Muscle of leg (tissue), 3 donors: ENCODE measurements at regions not wholly inside any gene's neighbourhood (a gene's known extent, or its start where the extent isn't known, plus 50 kb on each side); places are given as distances from the start of the nearest gene placed in this dataset.
A peak's percentile ranks its signal among the peaks of the same experiment; 100 is the strongest.

Source experiments
- DNase-seq: peaks from one replicate; pipeline ENCODE4 v3.0.0; 2013
- H3K27ac ChIP-seq: one replicate; pipeline ENCODE4 v1.5.1; 2013; ENCODE audit warnings: mild to moderate bottlenecking, low read length, control low read depth
- H3K27me3 ChIP-seq: one replicate; pipeline ENCODE4 v1.6.1; 2013; ENCODE audit warnings: low read length; ENCODE audit not compliant: control insufficient read depth, insufficient read depth
- H3K36me3 ChIP-seq: one replicate; pipeline ENCODE4 v1.6.1; 2013; ENCODE audit warnings: low read length; ENCODE audit not compliant: control insufficient read depth, insufficient read depth
- H3K4me1 ChIP-seq: one replicate; pipeline ENCODE4 v1.6.1; 2013; ENCODE audit warnings: low read length; ENCODE audit not compliant: control insufficient read depth, insufficient read depth
- H3K4me3 ChIP-seq: one replicate; pipeline ENCODE4 v1.5.1; 2013; ENCODE audit warnings: low read length, control low read depth
- H3K9me3 ChIP-seq: replicated peaks from 2 replicates; pipeline ENCODE4 v1.6.1; 2013; ENCODE audit warnings: low read depth, low read length; ENCODE audit not compliant: control insufficient read depth
- WGBS: methylation state at CpG from one replicate; pipeline ENCODE4 v1.1.5; 2013; ENCODE audit warnings: missing lambda C conversion rate; ENCODE audit not compliant: insufficient coverage; 5-methylcytosine and 5-hydroxymethylcytosine counted together

GRCh38 chr9:12462861-12463260 lies 230.3 kb upstream of the TYRP1 start:
- no peak for DNase-seq
- Histone ChIP-seq H3K4me3 (no peak overlapping the region), H3K27ac (no peak overlapping the region), H3K9me3 (no peaks in the 10 kb centered on the region), H3K27me3 (no peaks in the 10 kb centered on the region), H3K4me1 (no peaks in the 10 kb centered on the region), H3K36me3 (no peaks in the 10 kb centered on the region)

DNA sequence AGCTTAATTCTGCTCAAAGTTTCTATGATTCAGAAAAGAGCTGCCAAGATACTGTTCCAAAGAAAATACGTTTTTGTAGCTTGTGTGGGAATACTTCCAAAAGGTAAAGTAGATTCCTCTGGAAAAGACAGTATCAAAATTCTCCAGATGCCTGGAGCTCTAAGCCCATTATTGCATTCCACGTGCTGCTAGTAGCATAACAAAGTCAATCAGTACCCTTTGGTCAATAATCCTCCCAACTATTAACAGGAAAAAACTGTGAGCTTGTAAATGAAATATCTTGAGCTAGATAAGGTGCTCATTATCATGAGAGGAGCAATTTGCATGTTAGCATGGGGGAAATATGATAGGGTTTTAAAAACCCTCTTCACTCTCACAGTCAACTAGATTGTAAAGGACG lies 229.5 kb upstream of the TYRP1 start:
- Histone ChIP-seq H3K27me3 (no peaks in the 10 kb centered on the region), H3K4me1 (no peaks in the 10 kb centered on the region), H3K27ac (no peak overlapping the region), H3K9me3 (no peaks in the 10 kb centered on the region), H3K36me3 (no peaks in the 10 kb centered on the region), H3K4me3 (no peak overlapping the region)
- no peak for DNase-seq
- WGBS = no CpG with 5 or more reads among the region's 3 CpGs

DNA sequence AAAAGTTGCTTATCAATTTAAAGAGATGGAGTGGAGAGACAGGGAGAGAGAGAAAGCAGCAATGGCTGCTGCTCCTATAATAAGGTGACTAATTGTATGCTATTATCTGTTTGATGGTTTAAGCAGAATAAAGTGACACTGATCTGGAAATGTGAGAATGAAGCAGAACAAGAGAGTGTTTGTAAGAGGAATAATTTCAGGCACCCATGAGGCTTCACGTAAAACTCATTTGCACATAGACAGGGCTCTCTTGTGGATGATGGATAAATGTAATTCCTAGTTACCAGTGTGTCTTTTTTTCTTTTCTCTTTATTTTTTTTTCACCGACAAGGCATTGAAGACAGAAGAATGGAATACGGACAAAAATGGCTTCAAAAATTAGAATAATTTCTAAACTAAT lies 228.8 kb upstream of the TYRP1 start:
- H3K4me1 ChIP-seq = no peaks in the 10 kb centered on the region
- no peak overlapping the region for H3K27ac ChIP-seq
- H3K4me3 ChIP-seq = no peak overlapping the region
- no peak for DNase-seq
- WGBS = no CpG with 5 or more reads among the region's 3 CpGs
- H3K36me3 ChIP-seq = no peaks in the 10 kb centered on the region
- H3K9me3 ChIP-seq = no peaks in the 10 kb centered on the region
- no peaks in the 10 kb centered on the region for H3K27me3 ChIP-seq

GRCh38 chr9:12464910-12465512 lies 228.2 kb upstream of the TYRP1 start:
- Histone ChIP-seq H3K4me1 (no peaks in the 10 kb centered on the region), H3K9me3 (no peaks in the 10 kb centered on the region), H3K27ac (no peak overlapping the region), H3K36me3 (no peaks in the 10 kb centered on the region), H3K4me3 (no peak overlapping the region), H3K27me3 (no peaks in the 10 kb centered on the region)
- peak; percentile 39 for DNase-seq
- WGBS = no CpG with 5 or more reads among the region's 2 CpGs

DNA sequence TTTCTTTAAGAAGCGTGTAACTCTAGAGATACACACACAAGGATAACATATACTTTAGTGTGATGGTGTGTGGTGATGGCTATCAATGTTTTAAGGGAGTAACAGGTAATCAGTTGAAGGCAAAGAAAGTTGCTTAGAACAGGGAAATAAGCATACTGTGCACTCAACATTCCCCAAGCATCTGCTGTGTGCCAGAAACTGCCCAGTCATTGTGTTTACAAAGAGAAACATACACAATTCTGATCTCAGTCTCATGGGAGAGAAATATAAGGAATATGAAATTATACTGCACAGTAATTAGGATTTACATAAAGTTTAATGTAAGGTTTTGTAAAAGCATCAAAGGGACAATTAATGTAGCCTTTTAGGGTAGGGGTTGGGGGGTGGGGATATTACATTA lies 224.1 kb upstream of the TYRP1 start:
- Histone ChIP-seq H3K4me1 (no peaks in the 10 kb centered on the region), H3K9me3 (no peaks in the 10 kb centered on the region), H3K27me3 (no peaks in the 10 kb centered on the region), H3K4me3 (no peak overlapping the region), H3K27ac (no peak overlapping the region), H3K36me3 (no peaks in the 10 kb centered on the region)
- no peak for DNase-seq
- no CpG with 5 or more reads among the region's 1 CpG for WGBS

GRCh38 chr9:12494411-12494810 lies 198.8 kb upstream of the TYRP1 start:
- 57% methylated on average over 1 of the region's 1 CpG for WGBS
- Histone ChIP-seq H3K4me3 (no peak overlapping the region), H3K27me3 (no peaks in the 10 kb centered on the region)

DNA sequence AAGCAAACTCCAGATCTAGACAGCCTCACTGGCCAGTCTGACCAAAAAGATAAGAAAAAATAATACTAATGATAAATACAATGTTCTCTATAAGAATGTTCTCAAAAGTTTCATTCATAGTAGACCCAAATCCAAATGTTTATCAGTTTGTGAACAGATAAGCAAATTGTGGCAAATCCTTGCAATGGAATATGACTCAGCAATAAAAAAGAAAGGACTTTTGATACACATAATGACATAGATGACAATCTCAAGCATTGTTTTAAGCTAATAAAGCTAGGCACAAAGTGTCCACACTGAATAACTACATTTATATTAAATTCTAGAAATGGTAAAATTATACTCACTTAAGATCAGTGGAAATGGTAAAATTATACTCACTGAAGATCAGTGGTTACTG lies 195.4 kb upstream of the TYRP1 start:
- Histone ChIP-seq H3K27ac (no peak overlapping the region), H3K4me1 (no peaks in the 10 kb centered on the region), H3K36me3 (no peaks in the 10 kb centered on the region), H3K4me3 (no peak overlapping the region), H3K9me3 (no peaks in the 10 kb centered on the region), H3K27me3 (no peaks in the 10 kb centered on the region)
- no peak for DNase-seq

More at GRCh38 chr9:12494411-12494810, 198.8 kb upstream of the TYRP1 start:
- Histone ChIP-seq H3K4me1 (no peaks in the 10 kb centered on the region), H3K36me3 (no peaks in the 10 kb centered on the region), H3K9me3 (no peaks in the 10 kb centered on the region), H3K27ac (no peak overlapping the region)
- DNase-seq = no peak

DNA sequence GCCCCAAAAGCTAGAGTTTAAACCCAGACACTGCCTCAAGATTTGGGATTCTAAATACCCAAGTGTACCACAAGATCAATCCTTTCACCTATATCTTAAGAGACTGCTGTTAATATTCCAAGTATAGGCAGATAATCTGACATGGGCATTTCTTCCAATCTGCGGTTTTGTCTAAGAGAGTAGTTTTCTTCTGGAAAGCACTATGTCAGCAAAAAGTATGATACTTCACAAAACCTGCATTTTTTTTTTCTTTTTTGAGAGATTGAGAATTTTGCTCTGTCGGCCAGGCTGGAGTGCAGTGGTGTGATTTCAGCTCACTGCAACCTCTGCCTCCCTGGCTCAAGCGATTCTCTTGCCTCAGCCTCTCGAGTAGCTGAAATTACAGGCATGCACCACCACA lies 190.7 kb upstream of the TYRP1 start:
- Histone ChIP-seq H3K36me3 (no peaks in the 10 kb centered on the region), H3K27me3 (no peaks in the 10 kb centered on the region), H3K4me1 (no peaks in the 10 kb centered on the region), H3K27ac (no peak overlapping the region), H3K4me3 (no peak overlapping the region), H3K9me3 (no peaks in the 10 kb centered on the region)
- no peak for DNase-seq
- no CpG with 5 or more reads among the region's 4 CpGs for WGBS

DNA sequence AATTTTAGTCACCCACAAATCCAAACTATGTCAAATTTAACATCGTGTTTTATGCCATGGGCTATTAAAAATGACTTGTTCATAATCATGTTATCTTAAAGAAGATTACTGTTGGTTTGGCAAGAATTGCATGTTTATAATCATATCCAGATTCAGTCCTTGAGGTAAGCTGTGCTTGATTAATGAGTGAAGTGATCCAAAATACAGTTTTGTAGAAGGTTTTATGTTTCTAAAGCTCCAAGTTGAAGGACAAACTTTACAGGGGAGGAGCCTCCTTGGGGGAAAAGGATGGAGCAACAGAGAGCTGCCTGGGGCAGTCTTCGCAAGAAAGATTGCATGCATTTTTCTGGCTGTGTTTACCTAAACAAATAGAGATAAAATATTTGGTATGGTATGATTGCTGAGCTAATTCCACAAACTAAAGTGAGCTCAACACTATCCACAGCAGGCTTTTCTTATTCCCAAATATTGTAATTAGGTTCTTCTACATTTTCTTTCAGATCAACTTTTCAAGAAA lies 189.5 kb upstream of the TYRP1 start:
- Histone ChIP-seq H3K36me3 (no peaks in the 10 kb centered on the region), H3K9me3 (no peaks in the 10 kb centered on the region)
- DNase-seq = no peak

GRCh38 chr9:12510551-12510950 lies 182.6 kb upstream of the TYRP1 start:
- no peaks in the 10 kb centered on the region for H3K27me3 ChIP-seq
- H3K36me3 ChIP-seq = no peaks in the 10 kb centered on the region
- H3K4me1 ChIP-seq = no peaks in the 10 kb centered on the region
- WGBS = no CpG with 5 or more reads among the region's 3 CpGs
- H3K4me3 ChIP-seq = no peak overlapping the region
- H3K9me3 ChIP-seq = no peaks in the 10 kb centered on the region
- no peak overlapping the region for H3K27ac ChIP-seq
- DNase-seq = no peak

More for the DNA sequence above, 189.5 kb upstream of the TYRP1 start:
- Histone ChIP-seq H3K27ac (no peak overlapping the region), H3K4me3 (no peak overlapping the region), H3K27me3 (no peaks in the 10 kb centered on the region), H3K4me1 (no peaks in the 10 kb centered on the region)
- WGBS = no CpG with 5 or more reads among the region's 2 CpGs

DNA sequence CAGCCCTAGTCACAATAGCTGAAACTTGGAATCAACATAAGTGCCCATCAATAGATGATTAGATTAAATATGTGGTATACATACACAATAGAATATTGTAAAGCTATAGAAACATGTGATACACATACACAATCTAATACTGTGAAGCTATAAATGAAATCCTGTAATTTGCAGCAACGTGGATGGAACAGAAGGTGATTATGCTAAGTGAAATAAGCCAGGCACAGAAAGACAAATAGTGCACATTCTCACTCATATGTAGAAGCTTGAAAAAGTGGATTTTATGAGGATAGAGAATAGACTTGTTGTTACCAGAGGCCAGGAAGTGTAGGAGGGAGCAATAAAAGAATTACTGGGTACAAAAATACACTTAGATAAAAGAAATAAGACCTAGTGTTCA lies 181.5 kb upstream of the TYRP1 start:
- no peaks in the 10 kb centered on the region for H3K36me3 ChIP-seq
- DNase-seq = no peak
- no peaks in the 10 kb centered on the region for H3K4me1 ChIP-seq
- no CpG with 5 or more reads among the region's 1 CpG for WGBS
- H3K4me3 ChIP-seq = no peak overlapping the region
- no peak overlapping the region for H3K27ac ChIP-seq
- no peaks in the 10 kb centered on the region for H3K27me3 ChIP-seq
- no peaks in the 10 kb centered on the region for H3K9me3 ChIP-seq
